DMS114 treated with DMSO at 0.1 percent for 48 hours (cell line): ENCODE measurements at regions not wholly inside any gene's neighbourhood (a gene's known extent, or its start where the extent isn't known, plus 50 kb on each side); places are given as distances from the start of the nearest gene placed in this dataset.
"Not testable (repeated sequence)": the region's sequence is repeated elsewhere in the genome, so short reads cannot be mapped to it uniquely, and the experiment has no call there.

ENCODE experiments used
- DNase-seq: peaks from one replicate; lab custom pipeline; 2025; ENCODE audit not compliant: unreplicated experiment; lab: John Stamatoyannopoulos, UW

DNA sequence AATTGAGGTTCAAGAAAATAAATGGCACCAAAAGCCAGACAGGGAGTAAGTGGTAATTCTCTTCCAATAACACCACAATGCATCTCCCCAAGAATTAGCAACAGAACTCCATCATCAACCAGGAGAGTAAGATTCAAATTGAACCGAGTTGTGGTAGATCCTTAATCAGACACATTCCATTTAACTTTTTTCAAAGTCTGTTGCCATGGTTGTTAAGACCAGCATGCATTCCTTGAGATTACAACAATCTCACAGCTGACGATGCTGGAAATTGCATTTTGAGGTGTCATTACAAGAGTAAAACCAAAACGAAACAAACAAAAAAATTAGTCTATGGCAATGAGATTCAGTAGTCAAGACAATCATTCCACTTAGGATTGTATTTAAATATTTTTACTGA, 78.9 kb upstream of the ZNF462 start:
- DNase-seq: no peak

GRCh38 chr9:106785200-106785599, 77.8 kb upstream of the ZNF462 start:
- no peak for DNase-seq

- DNase-seq: not testable (repeated sequence)
Measured at GRCh38 chr9:106788021-106788420, 74.9 kb upstream of the ZNF462 start.

DNA sequence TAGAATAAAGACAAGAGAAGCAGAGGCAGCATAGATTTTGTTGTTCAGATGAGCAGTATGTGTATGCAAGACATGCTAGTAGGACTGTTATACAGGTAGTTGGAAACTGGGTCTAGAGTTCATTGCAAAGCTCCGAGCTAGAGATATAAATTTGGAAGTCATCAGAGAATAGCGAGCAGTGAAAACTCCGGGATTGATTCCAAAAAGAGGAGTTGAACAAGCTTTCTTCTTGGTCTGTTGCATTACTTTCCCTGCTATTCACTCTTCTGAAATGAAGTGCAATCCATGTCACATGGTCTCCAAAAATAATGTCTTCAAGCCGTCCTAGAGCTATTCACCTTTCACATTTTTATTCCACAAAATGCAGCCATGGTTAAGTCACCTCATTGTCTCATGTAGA, 67.9 kb upstream of the ZNF462 start:
- DNase-seq: no peak

DNA sequence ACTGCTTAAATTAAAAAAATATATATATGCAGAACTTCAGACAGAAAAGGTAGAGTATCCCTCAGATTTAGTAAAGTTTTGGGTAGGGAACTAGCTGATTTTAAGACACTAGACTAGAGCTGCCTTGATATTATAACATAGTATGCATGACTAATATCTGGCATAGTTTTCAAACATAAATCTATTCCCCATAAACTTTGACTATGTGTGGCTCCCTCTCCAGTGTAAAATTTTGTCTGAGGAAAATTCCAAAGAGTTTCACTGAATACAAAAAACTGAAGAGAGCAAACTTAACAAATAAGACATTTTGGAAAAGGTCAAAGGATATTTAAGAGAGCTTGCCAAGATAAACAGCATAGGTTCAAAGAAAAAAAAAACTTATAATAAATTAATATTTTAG, 66.2 kb upstream of the ZNF462 start:
- DNase-seq: no peak

GRCh38 chr9:106797299-106797698, 65.7 kb upstream of the ZNF462 start:
- DNase-seq: no peak

DNA sequence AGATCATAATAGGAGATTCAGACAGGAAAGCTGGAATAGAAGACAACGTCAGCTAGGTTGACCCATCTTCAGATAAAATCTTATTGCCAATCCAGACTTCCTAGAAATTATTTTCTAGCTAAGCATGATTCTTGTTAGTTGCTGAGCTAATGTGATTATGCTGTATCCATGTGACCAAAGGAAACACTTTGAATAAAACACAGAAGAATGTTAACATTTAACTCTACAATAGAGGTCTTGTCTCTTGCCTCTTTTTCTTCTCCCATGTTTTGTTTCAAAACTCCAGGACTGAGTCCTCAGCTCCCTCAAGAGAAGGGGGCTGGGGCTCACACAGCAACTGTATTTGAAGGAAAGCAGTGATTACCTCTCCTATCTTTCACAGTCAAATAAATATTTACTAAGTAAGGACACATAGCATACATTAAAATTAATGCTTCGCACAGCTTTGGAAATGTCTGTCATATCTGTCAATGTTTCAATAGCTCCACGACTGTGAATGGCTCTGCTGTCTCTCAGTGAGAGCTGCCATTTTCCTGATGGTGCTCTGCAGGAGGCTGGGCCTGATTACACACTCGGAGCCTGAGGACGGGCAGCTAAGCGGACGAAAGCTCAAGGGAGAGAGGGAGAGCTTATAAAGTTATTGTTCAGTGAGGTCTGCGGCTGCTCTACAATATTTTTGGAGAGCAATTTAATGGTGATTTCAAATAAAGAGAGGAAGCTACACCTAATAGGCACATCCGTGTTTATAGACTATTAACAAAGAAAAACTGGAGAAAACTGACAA, 64.8 kb upstream of the ZNF462 start:
- no peak for DNase-seq

GRCh38 chr9:106799152-106799551, 63.8 kb upstream of the ZNF462 start:
- no peak for DNase-seq

DNA sequence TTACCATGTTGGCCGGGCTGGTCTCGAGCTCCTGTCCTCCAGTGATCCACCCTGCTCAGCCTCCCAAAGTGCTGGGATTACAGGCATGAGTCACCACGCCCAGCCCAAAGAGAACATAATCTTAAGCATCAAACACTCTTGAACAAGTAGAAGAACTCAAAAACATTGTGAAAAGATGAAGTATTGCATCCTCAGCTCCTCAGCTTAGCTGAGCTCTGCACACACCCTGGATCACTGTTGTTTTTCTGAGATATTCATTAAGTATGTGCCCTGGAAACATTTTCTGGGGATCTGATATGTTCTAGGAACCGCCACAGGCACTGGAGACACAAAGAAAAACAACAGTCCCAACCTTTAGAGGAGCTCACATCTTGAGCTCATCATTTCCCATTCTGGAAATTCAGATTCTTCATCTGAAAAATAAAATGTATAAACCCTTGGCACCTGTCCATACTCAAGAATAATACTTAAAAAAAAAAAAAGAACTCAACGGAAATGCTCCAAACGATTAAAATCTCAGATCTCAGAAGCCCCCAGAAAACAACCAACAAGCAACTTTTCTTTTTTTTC, 62.2 kb upstream of the ZNF462 start:
- DNase-seq: no peak

DNA sequence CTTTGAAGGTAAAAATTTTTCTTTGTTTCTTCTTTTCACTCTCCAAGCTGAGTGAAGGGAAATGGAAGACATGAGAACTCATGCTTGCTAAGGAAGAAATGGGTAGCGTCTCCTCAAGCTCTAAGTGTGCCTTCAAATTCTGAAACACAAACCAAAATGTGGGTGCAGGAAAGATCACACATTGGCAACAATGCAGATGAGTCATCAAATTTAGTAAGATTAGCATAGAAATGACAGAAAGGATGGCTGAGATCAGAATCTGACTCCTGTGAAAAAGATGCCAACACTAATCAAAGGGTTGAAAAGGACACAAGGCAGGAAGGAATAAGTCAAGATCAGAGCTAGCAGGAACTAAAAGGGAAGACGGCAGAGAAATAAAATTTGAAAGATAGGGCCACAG, 61.1 kb upstream of the ZNF462 start:
- DNase-seq: no peak
